ENCODE measurements at regions not wholly inside any gene's neighbourhood (a gene's known extent, or its start where the extent isn't known, plus 50 kb on each side); places are given as distances from the start of the nearest gene placed in this dataset.

GRCh38 chr17:36778448-36778847 lies 158.8 kb upstream of the LHX1 start:
- H3K4me1 ChIP-seq = peaks cover 19% of the 10 kb centered on the region
- no peaks in the 10 kb centered on the region for H3K27me3 ChIP-seq (ENCODE audit: control insufficient read depth, insufficient read depth, low read length)
- no peaks in the 10 kb centered on the region for H3K79me2 ChIP-seq
- H3K9ac ChIP-seq = no peak overlapping the region
- no peak overlapping the region for H3K4me3 ChIP-seq (ENCODE audit: low read depth, low read length)
- no peaks in the 10 kb centered on the region for H3K36me3 ChIP-seq (ENCODE audit: control insufficient read depth, insufficient read depth, low read length)
- TF ChIP-seq, protein P1, sequence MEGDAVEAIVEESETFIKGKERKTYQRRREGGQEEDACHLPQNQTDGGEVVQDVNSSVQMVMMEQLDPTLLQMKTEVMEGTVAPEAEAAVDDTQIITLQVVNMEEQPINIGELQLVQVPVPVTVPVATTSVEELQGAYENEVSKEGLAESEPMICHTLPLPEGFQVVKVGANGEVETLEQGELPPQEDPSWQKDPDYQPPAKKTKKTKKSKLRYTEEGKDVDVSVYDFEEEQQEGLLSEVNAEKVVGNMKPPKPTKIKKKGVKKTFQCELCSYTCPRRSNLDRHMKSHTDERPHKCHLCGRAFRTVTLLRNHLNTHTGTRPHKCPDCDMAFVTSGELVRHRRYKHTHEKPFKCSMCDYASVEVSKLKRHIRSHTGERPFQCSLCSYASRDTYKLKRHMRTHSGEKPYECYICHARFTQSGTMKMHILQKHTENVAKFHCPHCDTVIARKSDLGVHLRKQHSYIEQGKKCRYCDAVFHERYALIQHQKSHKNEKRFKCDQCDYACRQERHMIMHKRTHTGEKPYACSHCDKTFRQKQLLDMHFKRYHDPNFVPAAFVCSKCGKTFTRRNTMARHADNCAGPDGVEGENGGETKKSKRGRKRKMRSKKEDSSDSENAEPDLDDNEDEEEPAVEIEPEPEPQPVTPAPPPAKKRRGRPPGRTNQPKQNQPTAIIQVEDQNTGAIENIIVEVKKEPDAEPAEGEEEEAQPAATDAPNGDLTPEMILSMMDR (IDR thresholded peaks at IDR 0.05) = no peak
- peak overlapping the region; percentile 56 for H2AFZ ChIP-seq
- peak overlapping the region; percentile 59 for H3K27ac ChIP-seq
- no peaks in the 10 kb centered on the region for H3K9me3 ChIP-seq (ENCODE audit: control insufficient read depth, low read length)
- H3K4me2 ChIP-seq (ENCODE audit: low read length) = no peak overlapping the region

- Histone ChIP-seq H2AFZ (no peak overlapping the region), H3K4me3 (ENCODE audit: low read depth, low read length) (no peak overlapping the region), H3K9me3 (ENCODE audit: control insufficient read depth, low read length) (no peaks in the 10 kb centered on the region), H3K36me3 (ENCODE audit: control insufficient read depth, insufficient read depth, low read length) (no peaks in the 10 kb centered on the region), H3K27ac (no peak overlapping the region), H3K4me2 (ENCODE audit: low read length) (no peak overlapping the region), H3K9ac (no peak overlapping the region), H3K79me2 (no peaks in the 10 kb centered on the region), H3K27me3 (ENCODE audit: control insufficient read depth, insufficient read depth, low read length) (no peaks in the 10 kb centered on the region), H3K4me1 (peaks cover 19% of the 10 kb centered on the region)
- TF ChIP-seq, protein P1 (IDR thresholded peaks at IDR 0.05) = no peak
These were observed 157.7 kb upstream of the LHX1 start for GRCh38 chr17:36779550-36779949.

GRCh38 chr17:36784633-36785032 lies 152.6 kb upstream of the LHX1 start:
- no peaks in the 10 kb centered on the region for H3K27me3 ChIP-seq (ENCODE audit: control insufficient read depth, insufficient read depth, low read length)
- no peaks in the 10 kb centered on the region for H3K9me3 ChIP-seq (ENCODE audit: control insufficient read depth, low read length)
- TF ChIP-seq, protein P1 (IDR thresholded peaks at IDR 0.05) = no peak
- no peak overlapping the region for H3K4me3 ChIP-seq (ENCODE audit: low read depth, low read length)
- no peaks in the 10 kb centered on the region for H3K4me1 ChIP-seq
- no peaks in the 10 kb centered on the region for H3K79me2 ChIP-seq
- no peak overlapping the region for H3K4me2 ChIP-seq (ENCODE audit: low read length)
- H2AFZ ChIP-seq = no peak overlapping the region
- H3K36me3 ChIP-seq (ENCODE audit: control insufficient read depth, insufficient read depth, low read length) = no peaks in the 10 kb centered on the region
- no peak overlapping the region for H3K27ac ChIP-seq
- no peak overlapping the region for H3K9ac ChIP-seq

GRCh38 chr17:36786867-36787266 lies 150.4 kb upstream of the LHX1 start:
- H3K27me3 ChIP-seq (ENCODE audit: control insufficient read depth, insufficient read depth, low read length) = no peaks in the 10 kb centered on the region
- no peaks in the 10 kb centered on the region for H3K9me3 ChIP-seq (ENCODE audit: control insufficient read depth, low read length)

More at GRCh38 chr17:36786867-36787266, 150.4 kb upstream of the LHX1 start:
- H2AFZ ChIP-seq = no peak overlapping the region
- H3K27ac ChIP-seq = no peak overlapping the region
- no peak overlapping the region for H3K4me2 ChIP-seq (ENCODE audit: low read length)
- no peaks in the 10 kb centered on the region for H3K36me3 ChIP-seq (ENCODE audit: control insufficient read depth, insufficient read depth, low read length)
- no peaks in the 10 kb centered on the region for H3K79me2 ChIP-seq
- H3K4me3 ChIP-seq (ENCODE audit: low read depth, low read length) = no peak overlapping the region
- H3K9ac ChIP-seq = no peak overlapping the region
- no peaks in the 10 kb centered on the region for H3K4me1 ChIP-seq
- TF ChIP-seq, protein P1 (IDR thresholded peaks at IDR 0.05) = no peak
